ENCODE measurements at regions not wholly inside any gene's neighbourhood (a gene's known extent, or its start where the extent isn't known, plus 50 kb on each side); places are given as distances from the start of the nearest gene placed in this dataset.

GRCh38 chr10:62459072-62459471, 84.9 kb downstream of the ZNF365 start:
- H3K36me3 ChIP-seq (ENCODE audit: control insufficient read depth, insufficient read depth, low read length) = no peaks in the 10 kb centered on the region
- H3K27me3 ChIP-seq (replicated peaks; ENCODE audit: control insufficient read depth, insufficient read depth, low read length) = no peaks in the 10 kb centered on the region
- no peak overlapping the region for H3K4me3 ChIP-seq (replicated peaks; ENCODE audit: low read depth, low read length)
- TF ChIP-seq CTCF (IDR thresholded peaks at IDR 0.05; ENCODE audit: insufficient read depth, low read length, poor library complexity, severe bottlenecking) = no peak
- DNase-seq (ENCODE audit: extremely low read depth, insufficient read length) = no peak

- TF ChIP-seq CTCF (IDR thresholded peaks at IDR 0.05; ENCODE audit: insufficient read depth, low read length, poor library complexity, severe bottlenecking) = no peak
- DNase-seq (ENCODE audit: extremely low read depth, insufficient read length) = no peak
- Histone ChIP-seq H3K4me3 (replicated peaks; ENCODE audit: low read depth, low read length) (no peak overlapping the region), H3K36me3 (ENCODE audit: control insufficient read depth, insufficient read depth, low read length) (no peaks in the 10 kb centered on the region), H3K27me3 (replicated peaks; ENCODE audit: control insufficient read depth, insufficient read depth, low read length) (no peaks in the 10 kb centered on the region)
Measured at GRCh38 chr10:62459500-62459899, 85.3 kb downstream of the ZNF365 start.

- no peak for DNase-seq (ENCODE audit: extremely low read depth, insufficient read length)
- Histone ChIP-seq H3K4me3 (replicated peaks; ENCODE audit: low read depth, low read length) (no peak overlapping the region), H3K36me3 (ENCODE audit: control insufficient read depth, insufficient read depth, low read length) (no peaks in the 10 kb centered on the region), H3K27me3 (replicated peaks; ENCODE audit: control insufficient read depth, insufficient read depth, low read length) (no peaks in the 10 kb centered on the region; the same call in 1 of the 2 replicates)
- no peak for TF ChIP-seq CTCF (IDR thresholded peaks at IDR 0.05; ENCODE audit: insufficient read depth, low read length, poor library complexity, severe bottlenecking)
Measured at GRCh38 chr10:62460393-62460792, 86.2 kb downstream of the ZNF365 start.

- no peak overlapping the region for H3K4me3 ChIP-seq (replicated peaks; ENCODE audit: low read depth, low read length)
- no peak for TF ChIP-seq CTCF (IDR thresholded peaks at IDR 0.05; ENCODE audit: insufficient read depth, low read length, poor library complexity, severe bottlenecking)
- H3K27me3 ChIP-seq (replicated peaks; ENCODE audit: control insufficient read depth, insufficient read depth, low read length) = no peaks in the 10 kb centered on the region; the same call in 1 of the 2 replicates
- H3K36me3 ChIP-seq (ENCODE audit: control insufficient read depth, insufficient read depth, low read length) = no peaks in the 10 kb centered on the region
- no peak for DNase-seq (ENCODE audit: extremely low read depth, insufficient read length)
Measured at GRCh38 chr10:62461120-62461519, 87.0 kb downstream of the ZNF365 start.

- H3K27me3 ChIP-seq (replicated peaks; ENCODE audit: control insufficient read depth, insufficient read depth, low read length) = no peaks in the 10 kb centered on the region; the same call in 1 of the 2 replicates
- no peak for TF ChIP-seq CTCF (IDR thresholded peaks at IDR 0.05; ENCODE audit: insufficient read depth, low read length, poor library complexity, severe bottlenecking)
- H3K36me3 ChIP-seq (ENCODE audit: control insufficient read depth, insufficient read depth, low read length) = no peaks in the 10 kb centered on the region
- no peak overlapping the region for H3K4me3 ChIP-seq (replicated peaks; ENCODE audit: low read depth, low read length)
- DNase-seq (ENCODE audit: extremely low read depth, insufficient read length) = no peak
Measured at GRCh38 chr10:62462461-62462860, 88.3 kb downstream of the ZNF365 start.

GRCh38 chr10:62463364-62463763, 89.2 kb downstream of the ZNF365 start:
- Histone ChIP-seq H3K27me3 (replicated peaks; ENCODE audit: control insufficient read depth, insufficient read depth, low read length) (no peaks in the 10 kb centered on the region; the same call in 1 of the 2 replicates), H3K36me3 (ENCODE audit: control insufficient read depth, insufficient read depth, low read length) (no peaks in the 10 kb centered on the region), H3K4me3 (replicated peaks; ENCODE audit: low read depth, low read length) (no peak overlapping the region)
- no peak for TF ChIP-seq CTCF (IDR thresholded peaks at IDR 0.05; ENCODE audit: insufficient read depth, low read length, poor library complexity, severe bottlenecking)
- no peak for DNase-seq (ENCODE audit: extremely low read depth, insufficient read length)

Data from GM06990 (cell line).